ENCODE measurements at regions not wholly inside any gene's neighbourhood (a gene's known extent, or its start where the extent isn't known, plus 50 kb on each side); places are given as distances from the start of the nearest gene placed in this dataset.
A peak's percentile ranks its signal among the peaks of the same experiment; 100 is the strongest.

DNA sequence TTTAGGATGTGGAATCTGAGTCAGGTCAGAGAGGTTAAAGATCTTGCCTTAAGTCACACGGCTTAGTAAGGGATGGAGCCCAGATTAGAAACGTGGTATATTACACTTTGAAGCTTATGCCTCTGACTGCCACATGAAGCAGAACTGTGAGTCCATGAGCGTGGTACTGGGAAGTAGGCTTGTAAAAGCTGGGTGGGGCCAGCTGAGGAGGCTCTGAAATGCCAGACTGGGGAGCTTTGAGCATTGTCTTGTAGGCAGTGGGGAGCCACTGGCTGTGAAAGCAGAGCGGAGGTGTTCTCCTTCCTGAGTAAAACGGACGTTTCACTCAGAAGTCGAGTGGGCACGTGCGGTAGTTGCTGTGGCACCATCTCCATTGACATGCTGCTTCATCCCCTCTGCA is 72.6 kb upstream of the USP24 start:
- TF ChIP-seq HES2 (IDR thresholded peaks at IDR 0.05) (no peak), POLR2AphosphoS2 (conservative IDR thresholded peaks at IDR 0.05; ENCODE audit: low read length) (no peak), ESRRA (IDR thresholded peaks at IDR 0.05; ENCODE audit: borderline replicate concordance, low read length) (no peak), ATOH8 (CRISPR knock-in tag; IDR thresholded peaks at IDR 0.05; ENCODE audit: low read depth) (no peak), RFX5 (IDR thresholded peaks at IDR 0.05) (no peak), FOXS1 (CRISPR knock-in tag; IDR thresholded peaks at IDR 0.05) (no peak), FOSB (CRISPR knock-in tag; IDR thresholded peaks at IDR 0.05) (no peak), MYC (IDR thresholded peaks at IDR 0.05; ENCODE audit: borderline replicate concordance, low read length) (no peak), NPAS2 (CRISPR knock-in tag; IDR thresholded peaks at IDR 0.05; ENCODE audit: borderline replicate concordance) (no peak), JUNB (IDR thresholded peaks at IDR 0.05) (no peak), GATA3 (IDR thresholded peaks at IDR 0.05; ENCODE audit: borderline replicate concordance) (no peak)
- TF ChIP-seq, protein P1, sequence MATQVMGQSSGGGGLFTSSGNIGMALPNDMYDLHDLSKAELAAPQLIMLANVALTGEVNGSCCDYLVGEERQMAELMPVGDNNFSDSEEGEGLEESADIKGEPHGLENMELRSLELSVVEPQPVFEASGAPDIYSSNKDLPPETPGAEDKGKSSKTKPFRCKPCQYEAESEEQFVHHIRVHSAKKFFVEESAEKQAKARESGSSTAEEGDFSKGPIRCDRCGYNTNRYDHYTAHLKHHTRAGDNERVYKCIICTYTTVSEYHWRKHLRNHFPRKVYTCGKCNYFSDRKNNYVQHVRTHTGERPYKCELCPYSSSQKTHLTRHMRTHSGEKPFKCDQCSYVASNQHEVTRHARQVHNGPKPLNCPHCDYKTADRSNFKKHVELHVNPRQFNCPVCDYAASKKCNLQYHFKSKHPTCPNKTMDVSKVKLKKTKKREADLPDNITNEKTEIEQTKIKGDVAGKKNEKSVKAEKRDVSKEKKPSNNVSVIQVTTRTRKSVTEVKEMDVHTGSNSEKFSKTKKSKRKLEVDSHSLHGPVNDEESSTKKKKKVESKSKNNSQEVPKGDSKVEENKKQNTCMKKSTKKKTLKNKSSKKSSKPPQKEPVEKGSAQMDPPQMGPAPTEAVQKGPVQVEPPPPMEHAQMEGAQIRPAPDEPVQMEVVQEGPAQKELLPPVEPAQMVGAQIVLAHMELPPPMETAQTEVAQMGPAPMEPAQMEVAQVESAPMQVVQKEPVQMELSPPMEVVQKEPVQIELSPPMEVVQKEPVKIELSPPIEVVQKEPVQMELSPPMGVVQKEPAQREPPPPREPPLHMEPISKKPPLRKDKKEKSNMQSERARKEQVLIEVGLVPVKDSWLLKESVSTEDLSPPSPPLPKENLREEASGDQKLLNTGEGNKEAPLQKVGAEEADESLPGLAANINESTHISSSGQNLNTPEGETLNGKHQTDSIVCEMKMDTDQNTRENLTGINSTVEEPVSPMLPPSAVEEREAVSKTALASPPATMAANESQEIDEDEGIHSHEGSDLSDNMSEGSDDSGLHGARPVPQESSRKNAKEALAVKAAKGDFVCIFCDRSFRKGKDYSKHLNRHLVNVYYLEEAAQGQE (IDR thresholded peaks at IDR 0.05): no peak
- TF ChIP-seq, protein P2, sequence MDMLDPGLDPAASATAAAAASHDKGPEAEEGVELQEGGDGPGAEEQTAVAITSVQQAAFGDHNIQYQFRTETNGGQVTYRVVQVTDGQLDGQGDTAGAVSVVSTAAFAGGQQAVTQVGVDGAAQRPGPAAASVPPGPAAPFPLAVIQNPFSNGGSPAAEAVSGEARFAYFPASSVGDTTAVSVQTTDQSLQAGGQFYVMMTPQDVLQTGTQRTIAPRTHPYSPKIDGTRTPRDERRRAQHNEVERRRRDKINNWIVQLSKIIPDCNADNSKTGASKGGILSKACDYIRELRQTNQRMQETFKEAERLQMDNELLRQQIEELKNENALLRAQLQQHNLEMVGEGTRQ (IDR thresholded peaks at IDR 0.05): no peak
- TF ChIP-seq, protein P3, sequence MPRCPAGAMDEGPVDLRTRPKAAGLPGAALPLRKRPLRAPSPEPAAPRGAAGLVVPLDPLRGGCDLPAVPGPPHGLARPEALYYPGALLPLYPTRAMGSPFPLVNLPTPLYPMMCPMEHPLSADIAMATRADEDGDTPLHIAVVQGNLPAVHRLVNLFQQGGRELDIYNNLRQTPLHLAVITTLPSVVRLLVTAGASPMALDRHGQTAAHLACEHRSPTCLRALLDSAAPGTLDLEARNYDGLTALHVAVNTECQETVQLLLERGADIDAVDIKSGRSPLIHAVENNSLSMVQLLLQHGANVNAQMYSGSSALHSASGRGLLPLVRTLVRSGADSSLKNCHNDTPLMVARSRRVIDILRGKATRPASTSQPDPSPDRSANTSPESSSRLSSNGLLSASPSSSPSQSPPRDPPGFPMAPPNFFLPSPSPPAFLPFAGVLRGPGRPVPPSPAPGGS (IDR thresholded peaks at IDR 0.05): no peak
- ATAC-seq: no peak
- DNase-seq (ENCODE audit: low read depth in 1 of 2, low spot score in 1 of 2): no peak
- POLR2A ChIA-PET: no interaction called here
- peak overlapping the region; percentile 84 to 90; a peak in 3 of 6 replicates for H3K27ac ChIP-seq
- CTCF ChIA-PET: interaction anchor here (1.5 to 1.8 kb wide), 3 partner anchors 1291 to 1533 kb away, joined by 4 to 13 read pairs (median 7); partner anchors contain the start of gene PLPP3
- H3K4me2 ChIP-seq: no peak overlapping the region
- peaks cover 7% of the 10 kb centered on the region; the same call in 2 of the 3 replicates for H3K9me3 ChIP-seq
- H3K4me3 ChIP-seq: no peak overlapping the region
- 93% methylated on average over 9 of the region's 9 CpGs for WGBS (ENCODE audit: missing lambda C conversion rate)
- no peak for FAIRE-seq
- H3K4me1 ChIP-seq: peaks cover 16% of the 10 kb centered on the region

DNA sequence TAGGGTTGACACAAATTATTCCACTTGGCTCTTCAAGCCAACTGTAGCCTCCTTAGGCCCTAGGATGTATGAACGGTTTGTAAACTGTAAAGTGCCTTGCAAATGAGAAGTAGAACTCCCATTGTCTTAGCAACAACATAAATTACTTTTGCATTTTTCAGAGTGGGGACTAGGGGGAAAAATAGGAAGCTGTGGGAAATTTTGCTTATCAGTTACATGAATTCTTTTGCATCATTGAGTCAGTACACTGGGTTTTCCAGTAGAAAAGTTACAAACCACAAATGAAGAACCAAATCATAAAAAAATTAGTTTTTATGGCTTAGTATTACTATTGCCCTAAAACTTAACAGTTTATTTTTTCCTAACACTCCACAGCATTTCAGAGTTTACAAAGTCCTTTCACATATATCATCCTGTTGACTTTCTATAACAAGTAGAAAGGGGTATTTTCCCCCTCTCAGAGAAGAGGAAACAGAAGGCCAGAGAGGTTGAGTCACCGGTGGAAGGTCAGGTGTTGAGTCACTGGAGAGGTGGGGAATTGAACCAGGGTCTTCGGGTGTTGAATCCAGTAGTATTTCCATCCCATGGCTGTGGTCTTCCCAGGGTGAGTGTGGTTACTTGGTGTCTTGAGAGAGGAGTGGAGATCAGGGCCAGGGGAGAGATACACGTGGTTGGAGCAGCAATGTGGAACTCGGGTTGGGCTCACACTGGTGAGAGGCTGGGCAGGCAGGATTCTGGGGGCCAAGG is 71.9 kb upstream of the USP24 start:
- Histone ChIP-seq H3K4me2 (no peak overlapping the region), H3K27ac (peak overlapping the region; percentile 84 to 90; a peak in 5 of 6 replicates), H3K9me3 (peaks cover 7% of the 10 kb centered on the region; the same call in 2 of the 3 replicates), H3K4me3 (no peak overlapping the region), H3K4me1 (peaks cover 16% of the 10 kb centered on the region)
- CTCF ChIA-PET: interaction anchor here (2.2 kb wide), 1 partner anchor 1290 kb away, joined by 6 read pairs; no protein-coding TSS in a partner anchor
- FAIRE-seq (no peak), ATAC-seq (no peak), DNase-seq (ENCODE audit: low read depth in 1 of 2, low spot score in 1 of 2) (no peak)
- POLR2A ChIA-PET: no interaction called here
- 83% methylated on average over 5 of the region's 5 CpGs for WGBS (ENCODE audit: missing lambda C conversion rate)
- TF ChIP-seq BHLHE40 (IDR thresholded peaks at IDR 0.05; ENCODE audit: low read depth, low read length): no peak
- no peak for TF ChIP-seq EP300 (IDR thresholded peaks at IDR 0.05)
- no peak for TF ChIP-seq PHF8 (IDR thresholded peaks at IDR 0.05; ENCODE audit: borderline replicate concordance, low read depth)
- TF ChIP-seq FOSB (CRISPR knock-in tag; IDR thresholded peaks at IDR 0.05): no peak
